ENCODE measurements at regions not wholly inside any gene's neighbourhood (a gene's known extent, or its start where the extent isn't known, plus 50 kb on each side); places are given as distances from the start of the nearest gene placed in this dataset.

- no peak for FAIRE-seq
These were observed 551.7 kb downstream of the SLC4A3 start for GRCh38 chr2:220178991-220179695.

DNA sequence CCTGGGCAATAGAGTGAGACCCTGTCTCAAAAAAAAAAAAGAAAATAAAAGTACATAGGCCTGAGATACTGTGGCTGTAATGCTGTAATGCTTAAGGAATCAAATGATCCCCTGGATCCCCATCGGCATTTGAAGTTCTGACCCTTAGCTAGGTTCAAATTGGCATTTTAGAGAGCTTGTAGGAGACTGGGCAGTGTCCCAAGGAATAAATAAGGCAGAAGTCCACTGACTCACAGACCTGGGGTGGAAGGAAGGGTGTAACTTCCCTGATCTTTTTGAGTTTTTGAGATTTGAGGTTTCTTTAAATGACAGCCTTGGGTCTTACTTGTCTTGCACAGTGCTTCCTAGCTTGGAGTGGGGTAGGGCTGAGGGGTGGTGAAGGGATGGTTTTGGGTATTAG lies 553.7 kb downstream of the SLC4A3 start:
- no peak for FAIRE-seq

- FAIRE-seq = no peak
These were observed 555.4 kb downstream of the SLC4A3 start for GRCh38 chr2:220182790-220183189.

GRCh38 chr2:220185766-220186305 lies 558.4 kb downstream of the SLC4A3 start:
- FAIRE-seq = no peak

DNA sequence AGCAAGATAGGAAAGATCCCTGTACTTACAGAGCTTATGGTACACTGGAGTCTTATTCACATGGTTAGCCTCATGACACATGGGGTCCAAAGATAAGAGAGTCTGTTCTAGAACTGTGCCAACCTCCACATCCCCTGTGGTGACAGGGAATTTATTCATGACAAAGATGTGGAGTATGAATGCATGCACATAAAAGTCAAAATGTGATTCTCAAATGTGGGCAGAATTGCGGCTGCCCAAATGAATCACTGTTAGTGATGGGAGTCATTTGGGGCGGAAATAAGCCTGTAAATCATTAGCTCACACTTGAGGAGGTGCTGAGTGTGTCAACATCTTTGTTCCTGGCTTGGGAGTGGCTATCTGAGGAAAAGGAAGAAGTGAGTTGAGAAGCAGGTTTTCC lies 560.6 kb downstream of the SLC4A3 start:
- no peak for FAIRE-seq

- no peak for FAIRE-seq
These were observed 563.6 kb downstream of the SLC4A3 start for GRCh38 chr2:220191031-220191430.

DNA sequence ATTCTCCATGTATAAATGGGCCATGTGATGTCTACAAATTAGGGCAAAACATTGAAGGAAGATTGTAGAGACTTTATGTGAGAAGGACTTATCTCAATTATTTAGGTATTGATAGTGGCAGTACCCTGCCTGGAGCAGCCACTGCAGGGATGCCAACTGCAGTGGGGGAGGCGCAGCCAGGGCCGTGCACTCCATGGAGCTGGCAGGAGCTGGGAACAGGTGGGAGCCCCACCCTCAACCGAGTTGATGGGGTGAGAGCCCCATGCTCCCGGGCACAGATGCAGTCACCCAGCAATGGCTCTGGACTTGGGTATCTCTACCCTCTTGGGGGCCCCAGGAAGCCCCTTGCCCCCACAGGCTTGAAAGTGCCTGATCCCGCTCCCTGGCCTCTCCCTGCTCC lies 564.3 kb downstream of the SLC4A3 start:
- FAIRE-seq = no peak

DNA sequence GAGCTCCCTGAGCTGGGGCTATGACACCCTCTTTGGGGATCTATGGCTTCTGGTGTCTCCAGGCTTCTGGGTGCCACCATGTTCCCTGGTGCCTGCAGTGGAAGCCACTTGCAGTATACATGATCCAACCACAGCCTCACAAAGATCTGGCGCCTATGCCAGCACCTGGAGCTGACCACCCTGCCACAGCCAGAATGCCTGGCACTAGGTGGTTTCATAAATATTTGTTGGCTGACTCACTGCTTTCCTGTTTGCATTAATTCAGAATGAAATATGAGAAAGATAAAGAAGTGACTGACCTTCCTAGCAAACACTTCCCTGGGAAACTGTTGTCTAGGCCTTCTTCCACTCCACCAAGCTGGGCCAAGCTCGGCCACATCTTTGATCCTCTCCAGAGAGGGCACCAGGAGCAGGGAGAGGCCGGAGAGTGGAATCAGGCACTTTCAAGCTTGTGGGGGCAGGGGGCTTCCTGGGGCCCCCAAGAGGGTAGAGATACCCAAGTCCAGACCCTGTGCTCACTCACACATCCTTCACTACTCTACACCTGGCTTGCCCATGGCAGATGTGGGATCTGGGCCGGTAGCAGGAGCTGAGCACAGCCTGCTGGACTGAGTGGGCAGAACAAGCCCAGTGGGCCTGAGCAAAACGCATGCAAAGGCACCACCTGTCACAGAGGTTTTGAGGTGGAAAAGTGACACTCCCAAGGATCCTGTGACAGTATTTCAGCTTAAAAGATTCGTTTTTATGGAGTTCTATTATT lies 565.7 kb downstream of the SLC4A3 start:
- FAIRE-seq = no peak

DNA sequence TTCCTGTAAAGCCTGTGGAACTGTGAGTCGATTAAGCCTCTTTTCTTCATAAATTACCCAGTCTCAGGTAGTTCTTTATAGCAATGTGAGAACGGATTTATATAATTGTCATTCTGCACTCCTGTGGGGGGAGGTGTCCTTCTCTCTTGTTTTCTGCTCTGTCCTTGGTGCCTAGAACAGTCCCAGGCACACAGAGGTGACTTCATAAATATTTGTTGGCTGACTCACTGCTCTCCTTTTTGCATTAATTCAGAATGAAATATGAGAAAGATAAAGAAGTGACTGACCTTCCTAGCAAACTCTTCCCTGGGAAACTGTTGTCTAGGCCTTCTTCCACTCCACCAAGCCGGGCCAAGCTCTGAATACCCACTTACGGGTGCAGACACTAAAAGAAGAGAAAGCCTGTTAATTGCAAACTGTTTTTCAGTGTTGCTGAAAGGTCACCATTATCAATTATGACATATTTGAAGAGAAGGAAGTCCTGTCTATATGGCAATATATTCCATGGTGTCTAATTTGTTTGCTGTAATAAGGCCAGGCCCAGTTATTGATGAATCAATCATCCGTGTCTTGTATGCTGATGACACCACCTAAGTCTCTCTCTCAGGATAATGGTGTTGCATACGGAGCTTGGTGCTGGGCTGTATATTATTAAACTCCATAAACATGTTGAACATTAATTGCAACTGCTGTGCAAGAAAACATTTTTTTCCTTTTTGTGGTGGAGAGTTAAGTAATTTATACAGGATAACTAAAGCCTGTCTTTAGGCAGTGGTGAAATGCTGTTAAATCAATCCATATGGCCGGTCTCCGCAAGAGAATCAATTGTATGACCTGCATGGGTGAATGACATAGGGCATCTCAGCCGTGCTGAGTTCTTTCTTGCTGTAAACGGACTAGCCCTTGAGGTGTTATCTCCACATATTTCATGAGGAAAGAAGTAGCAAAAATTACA lies 567.5 kb downstream of the SLC4A3 start:
- FAIRE-seq = no peak

DNA sequence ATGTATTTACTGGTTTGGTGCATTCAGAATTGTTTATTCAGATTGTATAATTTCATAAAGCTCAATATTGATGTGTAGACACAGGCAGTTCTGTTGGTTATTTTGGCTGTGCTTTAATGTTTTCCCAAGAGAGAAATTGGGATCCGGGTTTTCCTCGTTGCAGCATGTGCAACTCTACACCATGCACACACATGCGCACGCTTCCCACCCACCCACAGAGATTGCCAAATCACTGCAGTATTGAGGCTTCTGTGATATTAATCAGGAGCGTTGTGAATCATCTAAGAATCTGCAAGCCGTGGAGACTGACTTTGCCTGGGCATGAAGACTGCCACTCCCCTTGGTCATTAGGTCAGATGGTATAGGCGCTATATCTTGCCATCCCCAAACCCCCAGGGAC lies 571.5 kb downstream of the SLC4A3 start:
- FAIRE-seq = no peak

GRCh38 chr2:220202066-220202465 lies 574.6 kb downstream of the SLC4A3 start:
- FAIRE-seq = no peak

- FAIRE-seq = no peak
These were observed 581.7 kb downstream of the SLC4A3 start for GRCh38 chr2:220209093-220209492.

GRCh38 chr2:220209751-220210150 lies 582.3 kb downstream of the SLC4A3 start:
- FAIRE-seq = no peak

DNA sequence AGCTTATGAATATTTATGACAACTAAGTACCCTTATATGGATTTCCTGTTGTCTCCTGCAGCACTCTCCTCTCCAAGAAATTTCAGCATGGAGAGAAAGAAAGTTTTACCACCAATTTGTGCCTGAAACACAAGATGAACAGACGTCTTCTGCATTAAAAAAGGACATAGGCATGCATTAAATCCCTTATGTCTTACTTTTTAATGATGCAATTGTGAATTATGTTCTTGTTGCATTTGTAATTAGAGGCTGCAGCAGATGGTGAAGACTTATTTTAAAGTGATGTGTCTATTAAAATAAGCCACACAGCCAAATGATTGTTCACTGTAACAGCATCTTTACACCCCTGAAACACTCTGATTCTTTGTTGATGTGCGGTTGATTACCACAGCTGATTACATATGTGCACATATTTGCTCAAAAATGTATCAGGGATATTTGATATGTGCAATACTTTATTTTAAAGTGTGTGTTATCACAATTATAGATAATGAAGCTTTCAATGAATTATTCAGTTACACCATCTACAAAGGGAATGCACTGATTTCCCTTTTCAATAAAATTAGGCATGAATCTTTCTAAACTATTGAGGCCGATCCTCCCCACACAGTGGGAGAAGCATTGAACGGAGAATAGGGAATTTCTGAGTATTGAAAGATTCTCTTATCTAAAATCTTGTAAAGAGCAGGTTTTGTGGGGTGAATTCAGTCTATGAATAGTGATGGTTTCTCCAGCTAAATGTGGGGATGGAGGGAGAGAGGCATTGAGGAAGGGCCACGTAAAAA lies 585.1 kb downstream of the SLC4A3 start:
- no peak for FAIRE-seq

DNA sequence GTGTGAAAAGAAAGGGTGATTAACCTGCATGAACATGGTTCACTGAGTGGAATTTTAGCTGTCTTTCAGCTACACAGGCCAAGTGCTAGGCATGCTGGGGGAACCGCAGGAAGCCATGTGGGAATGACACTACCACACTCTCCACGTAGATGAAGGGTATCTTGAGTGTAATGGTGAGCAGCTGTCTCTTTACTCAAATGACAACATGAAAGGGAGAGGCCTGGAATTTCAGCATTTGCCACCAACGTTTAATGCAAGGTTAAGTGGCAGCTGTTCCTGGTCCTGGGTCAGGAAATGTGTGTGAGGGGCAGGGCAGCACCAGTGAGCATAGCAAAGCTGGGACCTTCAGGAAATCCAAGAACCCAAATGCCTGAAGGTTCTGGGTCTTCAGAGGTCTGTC lies 588.4 kb downstream of the SLC4A3 start:
- FAIRE-seq = no peak

GRCh38 chr2:220219371-220219770 lies 591.9 kb downstream of the SLC4A3 start:
- no peak for FAIRE-seq

DNA sequence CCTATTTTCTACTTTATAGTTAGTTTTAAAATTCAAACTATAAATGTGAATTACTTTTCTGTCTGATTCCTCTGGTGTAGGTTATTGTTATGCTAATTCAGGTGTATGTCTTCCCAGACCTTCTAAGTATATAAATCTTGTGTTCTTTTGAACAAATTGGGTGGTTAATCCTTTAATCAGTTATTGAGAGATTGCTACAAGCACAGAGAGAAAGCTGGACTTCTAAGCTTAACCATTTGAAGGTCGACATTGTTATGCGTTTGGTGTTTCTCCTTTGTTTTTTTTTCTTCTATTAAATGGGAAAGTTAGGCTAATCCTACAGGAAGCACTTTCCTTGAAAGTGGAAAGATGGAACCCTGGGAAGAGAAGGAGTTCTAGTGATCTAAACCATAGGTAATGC lies 592.6 kb downstream of the SLC4A3 start:
- no peak for FAIRE-seq

GRCh38 chr2:220221992-220222391 lies 594.6 kb downstream of the SLC4A3 start:
- no peak for FAIRE-seq

DNA sequence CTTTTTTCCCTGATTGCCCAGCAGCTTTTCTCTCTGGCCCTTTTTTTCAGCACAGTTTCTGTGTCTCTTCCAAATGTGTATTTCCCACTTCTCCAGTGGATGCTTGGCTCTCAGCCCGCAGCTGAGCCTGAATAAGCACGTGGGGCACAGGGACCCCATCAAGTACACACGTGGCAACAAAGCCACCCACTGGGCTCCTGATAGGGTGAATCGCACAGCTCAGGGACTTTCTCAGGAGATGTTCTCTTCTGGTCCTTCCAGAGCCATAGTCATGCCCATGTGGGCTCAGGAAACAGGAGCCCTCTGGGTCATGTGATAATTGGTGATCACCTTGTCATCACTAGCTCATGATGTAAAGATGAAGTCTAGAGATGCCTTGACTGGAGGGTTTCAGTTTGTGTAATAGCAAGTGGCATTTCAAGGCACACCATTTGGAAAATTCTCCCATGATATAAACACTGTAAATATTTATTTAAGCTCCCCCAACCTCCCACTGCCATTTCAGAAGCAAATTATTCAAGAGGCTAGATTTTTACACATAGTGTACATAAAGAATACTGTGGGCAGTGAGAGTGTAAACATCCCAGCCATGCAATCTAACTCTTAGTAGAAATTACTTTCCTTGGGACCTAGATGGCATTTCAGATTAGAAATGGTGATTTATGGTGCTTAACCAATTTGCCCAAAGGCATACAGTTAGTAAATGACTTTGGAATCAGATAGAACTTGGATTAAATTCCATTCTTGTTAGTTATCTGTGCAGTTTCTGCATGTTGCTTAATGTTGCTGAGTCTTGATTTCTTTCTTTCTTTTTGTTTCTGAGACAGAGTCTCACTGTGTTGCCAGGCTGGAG lies 597.5 kb downstream of the SLC4A3 start:
- FAIRE-seq = no peak

GRCh38 chr2:220226076-220226475 lies 598.6 kb downstream of the SLC4A3 start:
- FAIRE-seq = no peak

- no peak for FAIRE-seq
These were observed 599.1 kb downstream of the SLC4A3 start for GRCh38 chr2:220226546-220226945.

All from islet of Langerhans (tissue), 1 donor.